Mesendoderm (in vitro differentiated cells): ENCODE measurements at regions not wholly inside any gene's neighbourhood (a gene's known extent, or its start where the extent isn't known, plus 50 kb on each side); places are given as distances from the start of the nearest gene placed in this dataset.

Experiments used
- DNase-seq: peaks from one replicate; pipeline ENCODE4 v3.0.0; 2013
- H2AK5ac ChIP-seq: 2 replicates; pipeline ENCODE4 v1.6.1; 2013; ENCODE audit warnings: low read length, inconsistent platforms
- H2BK120ac ChIP-seq: 2 replicates; pipeline ENCODE4 v1.6.1; 2013; ENCODE audit warnings: low read depth, mild to moderate bottlenecking, low read length, moderate library complexity, mixed read lengths
- H2BK15ac ChIP-seq: replicated peaks from 2 replicates; pipeline ENCODE4 v1.6.1; 2013; ENCODE audit warnings: low read depth, mild to moderate bottlenecking, moderate library complexity
- H2BK5ac ChIP-seq: 2 replicates; pipeline ENCODE4 v1.6.1; 2013; ENCODE audit warnings: low read length, inconsistent platforms
- H3K18ac ChIP-seq: 2 replicates; pipeline ENCODE4 v1.6.1; 2013; ENCODE audit warnings: mild to moderate bottlenecking, low read length, mixed read lengths
- H3K23ac ChIP-seq: one replicate; pipeline ENCODE4 v1.6.1; 2013; ENCODE audit warnings: low read length
- H3K27ac ChIP-seq: 2 replicates; pipeline ENCODE4 v1.5.1; 2013; ENCODE audit warnings: low read depth, mild to moderate bottlenecking, inconsistent platforms, low read length, moderate library complexity
- H3K27me3 ChIP-seq: 2 replicates; pipeline ENCODE4 v1.6.1; 2013; ENCODE audit warnings: low read length, control low read depth, mild to moderate bottlenecking, inconsistent platforms; ENCODE audit not compliant: insufficient read depth, poor library complexity
- H3K36me3 ChIP-seq: 2 replicates; pipeline ENCODE4 v1.6.1; 2013; ENCODE audit warnings: low read length, inconsistent platforms; ENCODE audit not compliant: control insufficient read depth, insufficient read depth
- H3K4ac ChIP-seq: one replicate; pipeline ENCODE4 v1.6.1; 2013; ENCODE audit warnings: low read depth, mild to moderate bottlenecking, low read length, moderate library complexity
- H3K4me1 ChIP-seq: 2 replicates; pipeline ENCODE4 v1.6.1; 2013; ENCODE audit warnings: low read depth, low read length, inconsistent platforms; ENCODE audit not compliant: control insufficient read depth
- H3K4me2 ChIP-seq: 2 replicates; pipeline ENCODE4 v1.6.1; 2013; ENCODE audit warnings: low read length
- H3K4me3 ChIP-seq: 2 replicates; pipeline ENCODE4 v1.5.1; 2013; ENCODE audit warnings: mild to moderate bottlenecking, low read length
- H3K56ac ChIP-seq: one replicate; pipeline ENCODE4 v1.6.1; 2013; ENCODE audit warnings: low read length
- H3K79me1 ChIP-seq: 2 replicates; pipeline ENCODE4 v1.6.1; 2013; ENCODE audit warnings: low read length, inconsistent platforms
- H3K79me2 ChIP-seq: 2 replicates; pipeline ENCODE4 v1.6.1; 2013; ENCODE audit warnings: mild to moderate bottlenecking, low read length; ENCODE audit not compliant: control insufficient read depth, insufficient read depth
- H3K9ac ChIP-seq: 2 replicates; pipeline ENCODE4 v1.6.1; 2013; ENCODE audit warnings: low read length, inconsistent platforms
- H4K5ac ChIP-seq: one replicate; pipeline ENCODE4 v1.6.1; 2013; ENCODE audit warnings: low read length
- H4K8ac ChIP-seq: one replicate; pipeline ENCODE4 v1.6.1; 2013; ENCODE audit warnings: low read depth, mild to moderate bottlenecking, control low read depth, low read length, moderate library complexity
- WGBS: extraction: QIAGEN DNeasy Blood & Tissue Kit; methylation state at CpG from one replicate; pipeline ENCODE4 v1.1.7; 2013; ENCODE audit warnings: low lambda C conversion rate, missing lambda C conversion rate; ENCODE audit not compliant: insufficient coverage; ENCODE audit errors: extremely low coverage; 5-methylcytosine and 5-hydroxymethylcytosine counted together

- H3K27ac ChIP-seq: no peak overlapping the region
- H2BK5ac ChIP-seq: no peak overlapping the region
- H3K36me3 ChIP-seq: no peaks in the 10 kb centered on the region
- no peak overlapping the region for H3K4me3 ChIP-seq
- H3K79me1 ChIP-seq: no peaks in the 10 kb centered on the region
- H3K4me1 ChIP-seq: no peaks in the 10 kb centered on the region
- no peak overlapping the region for H3K56ac ChIP-seq
- WGBS: no CpG with 5 or more reads among the region's 18 CpGs
- no peak overlapping the region for H2BK15ac ChIP-seq
- H2AK5ac ChIP-seq: no peak overlapping the region
- no peak overlapping the region for H3K4me2 ChIP-seq
- no peak overlapping the region for H3K18ac ChIP-seq
- no peak overlapping the region for H2BK120ac ChIP-seq
- no peak overlapping the region for H4K5ac ChIP-seq
- H4K8ac ChIP-seq: no peak overlapping the region
- no peak overlapping the region for H3K23ac ChIP-seq
- H3K9ac ChIP-seq: no peak overlapping the region
- no peak overlapping the region for H3K4ac ChIP-seq
- DNase-seq: no peak
- no peaks in the 10 kb centered on the region for H3K79me2 ChIP-seq
- no peaks in the 10 kb centered on the region for H3K27me3 ChIP-seq
Observed at GRCh38 chr9:135022191-135022870, 65.1 kb upstream of the OLFM1 start.

GRCh38 chr9:135023088-135023785 lies 64.2 kb upstream of the OLFM1 start:
- Histone ChIP-seq H3K79me2 (no peaks in the 10 kb centered on the region), H3K4me3 (no peak overlapping the region), H2BK120ac (no peak overlapping the region), H2BK5ac (no peak overlapping the region), H4K8ac (no peak overlapping the region), H2BK15ac (no peak overlapping the region), H3K23ac (no peak overlapping the region), H3K4me2 (no peak overlapping the region), H3K79me1 (no peaks in the 10 kb centered on the region), H3K56ac (no peak overlapping the region), H3K4me1 (no peaks in the 10 kb centered on the region), H3K4ac (no peak overlapping the region), H3K9ac (no peak overlapping the region), H4K5ac (no peak overlapping the region), H2AK5ac (no peak overlapping the region), H3K27ac (no peak overlapping the region), H3K18ac (no peak overlapping the region), H3K27me3 (no peaks in the 10 kb centered on the region), H3K36me3 (no peaks in the 10 kb centered on the region)
- no CpG with 5 or more reads among the region's 9 CpGs for WGBS
- peak; percentile 25 for DNase-seq

- H3K9ac ChIP-seq: no peak overlapping the region
- no peaks in the 10 kb centered on the region for H3K79me2 ChIP-seq
- no peak overlapping the region for H3K4me3 ChIP-seq
- no peak overlapping the region for H3K27ac ChIP-seq
- no peaks in the 10 kb centered on the region for H3K79me1 ChIP-seq
- DNase-seq: no peak
- H3K27me3 ChIP-seq: no peaks in the 10 kb centered on the region
- no peak overlapping the region for H4K8ac ChIP-seq
- no peaks in the 10 kb centered on the region for H3K4me1 ChIP-seq
- no peak overlapping the region for H3K56ac ChIP-seq
- no peak overlapping the region for H2BK5ac ChIP-seq
- WGBS: no CpG with 5 or more reads among the region's 15 CpGs
- no peak overlapping the region for H2AK5ac ChIP-seq
- no peak overlapping the region for H2BK15ac ChIP-seq
- H2BK120ac ChIP-seq: no peak overlapping the region
- no peak overlapping the region for H3K4ac ChIP-seq
- H3K4me2 ChIP-seq: no peak overlapping the region
- no peak overlapping the region for H4K5ac ChIP-seq
- H3K23ac ChIP-seq: no peak overlapping the region
- H3K18ac ChIP-seq: no peak overlapping the region
- H3K36me3 ChIP-seq: no peaks in the 10 kb centered on the region
Observed at GRCh38 chr9:135023786-135024405, 63.6 kb upstream of the OLFM1 start.

GRCh38 chr9:135029463-135029862 lies 58.0 kb upstream of the OLFM1 start:
- no peaks in the 10 kb centered on the region for H3K79me1 ChIP-seq
- H2BK5ac ChIP-seq: no peak overlapping the region
- no peaks in the 10 kb centered on the region for H3K27me3 ChIP-seq
- WGBS: no CpG with 5 or more reads among the region's 13 CpGs
- no peak overlapping the region for H3K27ac ChIP-seq
- no peak overlapping the region for H4K8ac ChIP-seq
- H3K18ac ChIP-seq: no peak overlapping the region
- H2AK5ac ChIP-seq: no peak overlapping the region
- no peak overlapping the region for H3K4ac ChIP-seq
- no peaks in the 10 kb centered on the region for H3K79me2 ChIP-seq
- no peak overlapping the region for H3K23ac ChIP-seq
- H2BK15ac ChIP-seq: no peak overlapping the region
- H3K9ac ChIP-seq: no peak overlapping the region
- no peak overlapping the region for H3K4me3 ChIP-seq
- H3K56ac ChIP-seq: no peak overlapping the region
- H3K4me1 ChIP-seq: no peaks in the 10 kb centered on the region
- DNase-seq: no peak
- H3K4me2 ChIP-seq: no peak overlapping the region
- H3K36me3 ChIP-seq: no peaks in the 10 kb centered on the region
- H4K5ac ChIP-seq: no peak overlapping the region
- H2BK120ac ChIP-seq: no peak overlapping the region

GRCh38 chr9:135029871-135030565 lies 57.5 kb upstream of the OLFM1 start:
- Histone ChIP-seq H2BK120ac (no peak overlapping the region), H3K56ac (no peak overlapping the region), H4K8ac (no peak overlapping the region), H3K4ac (no peak overlapping the region), H3K79me2 (no peaks in the 10 kb centered on the region), H2BK5ac (no peak overlapping the region), H3K4me2 (no peak overlapping the region), H3K79me1 (no peaks in the 10 kb centered on the region), H3K18ac (no peak overlapping the region), H2BK15ac (no peak overlapping the region), H3K4me1 (no peaks in the 10 kb centered on the region), H3K23ac (no peak overlapping the region), H3K4me3 (no peak overlapping the region), H3K27me3 (no peaks in the 10 kb centered on the region), H2AK5ac (no peak overlapping the region), H3K27ac (no peak overlapping the region), H3K9ac (no peak overlapping the region), H4K5ac (no peak overlapping the region), H3K36me3 (no peaks in the 10 kb centered on the region)
- DNase-seq: no peak
- no CpG with 5 or more reads among the region's 19 CpGs for WGBS
